Hematopoietic multipotent progenitor cell treated with erythropoietin and hydrocortisone succinate and interleukin-3 and kit ligand, for 17 days (in vitro differentiated cells): ENCODE measurements at regions not wholly inside any gene's neighbourhood (a gene's known extent, or its start where the extent isn't known, plus 50 kb on each side); places are given as distances from the start of the nearest gene placed in this dataset.

Source experiments
- DNase-seq: peaks from one replicate; pipeline ENCODE4 v3.0.0-alpha.2; 2015; ENCODE audit warnings: low spot score

DNA sequence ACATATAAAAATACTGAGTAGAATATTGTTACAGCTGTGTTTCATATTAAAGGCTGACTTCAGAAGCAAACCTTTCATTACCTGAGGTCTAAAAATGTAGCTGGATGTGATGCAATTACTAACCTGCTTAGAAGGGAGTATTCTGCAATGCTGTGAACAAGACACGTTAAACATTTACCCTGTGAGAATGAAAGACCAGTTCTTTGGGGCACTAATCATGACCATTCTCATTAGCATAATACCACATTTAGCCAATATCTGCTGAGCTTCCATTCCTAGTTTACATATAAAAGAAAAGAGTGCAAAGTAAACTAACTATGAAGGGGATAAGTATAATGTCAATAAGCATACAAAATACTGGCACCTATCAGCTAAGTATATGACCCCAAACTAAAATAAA is 784.0 kb upstream of the KLHL29 start:
- DNase-seq = no peak

DNA sequence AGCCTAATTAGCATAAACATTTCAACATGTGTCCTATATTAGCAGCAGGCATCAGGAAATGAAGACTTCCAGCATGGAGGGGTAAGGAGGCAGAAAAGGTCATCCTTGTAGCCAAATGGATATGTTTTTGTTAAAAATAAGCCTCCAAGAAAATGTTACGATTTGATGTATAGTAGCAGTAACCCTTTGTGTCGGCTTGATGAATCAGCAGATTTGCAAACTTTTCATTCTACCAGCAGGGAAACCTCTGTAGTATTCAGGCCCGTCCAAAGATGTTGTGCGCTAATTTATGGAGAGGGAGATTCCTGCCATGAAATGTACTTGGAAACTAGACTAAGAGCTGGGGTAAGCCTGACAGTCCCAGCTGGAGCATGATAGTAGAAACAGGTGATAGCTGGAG is 780.8 kb upstream of the KLHL29 start:
- no peak for DNase-seq

DNA sequence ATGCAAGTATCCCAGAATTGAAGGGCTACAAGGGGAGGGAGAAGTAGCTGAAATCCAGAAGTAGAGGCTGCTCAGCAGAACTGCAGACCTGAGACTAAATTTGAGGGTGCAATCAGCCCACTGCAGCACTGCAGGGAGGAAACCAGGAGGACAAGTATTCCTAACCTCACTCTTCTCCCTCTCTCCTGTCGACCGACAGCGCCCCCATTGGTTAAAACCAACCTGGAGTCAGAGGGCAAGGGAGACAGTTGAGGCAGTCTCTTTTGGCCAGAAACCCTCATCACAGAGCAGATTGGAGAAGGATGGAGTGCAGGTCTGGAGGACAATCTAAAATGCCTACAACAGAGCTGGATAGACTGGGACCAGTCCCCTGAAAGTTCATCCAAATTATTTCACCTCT is 768.9 kb upstream of the KLHL29 start:
- DNase-seq = no peak

DNA sequence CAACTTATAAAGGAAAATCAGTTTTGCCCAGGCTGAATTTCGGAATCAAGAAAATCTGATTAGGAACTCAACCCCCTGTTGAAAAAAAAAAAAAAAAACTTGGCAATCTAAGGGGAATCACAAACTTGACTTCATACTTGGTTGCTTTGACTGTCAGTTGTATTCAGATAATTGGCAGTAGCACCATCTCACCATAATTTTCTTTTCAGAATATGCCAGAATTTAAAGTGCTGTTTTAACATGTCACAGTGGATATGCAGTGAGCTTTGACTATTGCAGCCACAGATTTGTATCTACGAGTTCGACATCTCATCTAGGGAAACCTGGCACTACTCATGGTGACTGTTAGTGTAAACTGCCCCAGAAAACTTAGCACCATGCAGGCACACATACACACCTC is 761.4 kb upstream of the KLHL29 start:
- DNase-seq = no peak

GRCh38 chr2:22626621-22627020 is 758.4 kb upstream of the KLHL29 start:
- no peak for DNase-seq

DNA sequence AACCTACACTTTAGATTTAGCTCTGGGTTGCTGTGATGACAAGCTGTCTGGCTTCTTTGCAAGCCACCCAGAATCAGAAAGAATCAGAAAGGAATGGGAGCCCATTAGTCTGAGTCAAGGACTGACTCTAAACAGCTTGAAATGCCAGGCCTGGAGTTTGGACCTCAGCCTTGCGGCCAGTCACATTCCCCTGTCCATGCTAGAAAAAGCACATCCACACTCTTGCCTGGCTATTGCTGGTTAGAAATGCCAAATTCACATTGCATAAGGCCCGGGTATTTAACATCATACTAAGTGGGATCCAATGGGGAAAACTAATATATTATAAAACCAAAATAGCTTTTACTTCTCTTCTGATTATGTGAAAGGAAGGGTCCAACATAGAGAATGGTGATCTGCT is 756.8 kb upstream of the KLHL29 start:
- DNase-seq = no peak

DNA sequence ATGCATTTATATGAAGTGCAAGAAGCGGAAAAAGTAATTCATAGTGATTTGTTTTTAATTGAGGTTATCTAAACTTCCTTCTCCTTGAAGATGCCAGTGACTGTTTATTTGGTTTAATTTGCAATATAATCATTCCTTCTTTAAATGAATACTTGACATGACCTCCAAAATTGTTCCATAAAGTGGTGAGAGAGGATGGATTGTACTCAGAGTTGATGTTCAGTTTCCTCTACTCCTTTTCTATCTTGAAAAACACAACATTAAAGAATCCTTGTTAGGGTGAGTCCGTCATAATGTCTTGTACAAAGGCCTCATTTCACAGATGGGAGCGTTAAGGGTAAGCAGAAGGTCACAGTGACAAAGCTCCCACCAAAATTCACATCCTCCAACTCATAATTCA is 756.1 kb upstream of the KLHL29 start:
- DNase-seq = no peak

DNA sequence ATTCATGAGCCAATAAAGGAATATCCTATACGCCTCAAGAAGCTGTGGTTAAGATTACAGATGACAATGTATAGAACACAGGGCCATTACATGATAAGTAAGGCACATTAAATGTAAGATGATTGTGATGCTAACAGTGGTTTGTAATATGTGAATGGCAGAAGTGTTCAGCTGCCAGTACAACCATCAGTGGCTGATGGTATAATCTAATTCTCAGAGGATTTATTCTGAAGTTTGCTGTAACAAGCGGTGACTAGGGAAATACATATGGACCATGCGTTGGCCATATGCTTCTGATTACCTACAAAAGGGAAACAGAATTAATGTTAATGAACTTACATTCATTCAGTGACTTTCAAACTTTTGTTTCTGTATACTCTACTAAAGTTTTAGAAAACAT is 750.8 kb upstream of the KLHL29 start:
- DNase-seq = no peak

GRCh38 chr2:22656426-22656825 is 728.6 kb upstream of the KLHL29 start:
- no peak for DNase-seq

DNA sequence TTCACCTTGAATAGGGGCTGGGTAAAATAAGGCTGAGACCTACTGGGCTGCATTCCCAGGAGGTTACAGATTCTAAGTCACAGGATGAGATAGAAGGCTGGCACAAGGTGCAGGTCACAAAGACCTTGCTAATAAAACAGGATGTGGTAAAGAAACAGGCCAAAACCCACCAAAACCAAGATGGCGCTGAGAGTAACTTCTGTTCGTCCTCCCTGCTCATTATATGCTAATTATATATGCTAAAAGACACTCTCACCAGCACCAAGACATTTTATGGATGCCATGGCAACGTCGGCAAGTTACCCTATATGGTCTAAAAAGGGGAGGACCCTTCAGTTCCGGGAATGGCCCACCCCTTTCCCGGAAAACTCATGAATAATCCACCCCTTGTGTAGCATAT is 711.5 kb upstream of the KLHL29 start:
- no peak for DNase-seq

DNA sequence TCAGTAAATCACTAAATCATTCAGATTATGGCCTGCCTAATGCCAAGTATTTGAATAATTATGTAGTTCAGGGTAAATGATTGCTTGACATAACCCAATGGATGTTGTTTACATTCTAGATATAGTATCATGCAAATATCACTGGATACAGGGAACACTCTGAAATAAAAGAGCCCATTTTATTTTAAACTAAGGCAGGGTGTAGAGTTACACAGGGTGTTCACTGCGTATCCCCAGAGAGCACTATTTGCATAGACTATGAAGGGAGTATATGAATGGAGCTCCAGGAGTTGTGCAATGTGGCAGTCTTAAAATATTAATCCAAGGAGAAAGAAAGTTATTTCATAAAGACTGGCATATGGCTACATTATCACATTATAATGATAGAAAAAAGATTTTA is 701.1 kb upstream of the KLHL29 start:
- DNase-seq = no peak

GRCh38 chr2:22690096-22690495 is 694.9 kb upstream of the KLHL29 start:
- no peak for DNase-seq

- DNase-seq = no peak
These were observed 693.3 kb upstream of the KLHL29 start for GRCh38 chr2:22691666-22692065.

DNA sequence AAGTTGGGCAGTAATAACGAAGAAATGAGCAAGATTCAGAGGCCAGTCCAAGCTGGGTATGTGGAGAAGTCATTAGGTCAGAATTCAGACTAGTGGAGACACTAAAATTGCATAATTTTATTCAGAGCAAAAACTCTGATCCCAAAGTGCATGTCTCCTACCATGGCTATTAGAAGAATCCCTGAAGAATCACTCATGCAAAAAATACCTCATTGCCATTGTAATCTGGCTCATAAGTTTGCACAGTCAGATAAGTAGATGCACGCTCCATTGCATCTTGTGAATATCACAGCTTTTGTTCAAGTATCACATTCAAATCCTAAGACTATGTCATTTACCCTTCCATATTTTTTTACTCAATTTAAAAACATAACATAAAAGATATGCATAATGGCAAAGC is 692.2 kb upstream of the KLHL29 start:
- no peak for DNase-seq

DNA sequence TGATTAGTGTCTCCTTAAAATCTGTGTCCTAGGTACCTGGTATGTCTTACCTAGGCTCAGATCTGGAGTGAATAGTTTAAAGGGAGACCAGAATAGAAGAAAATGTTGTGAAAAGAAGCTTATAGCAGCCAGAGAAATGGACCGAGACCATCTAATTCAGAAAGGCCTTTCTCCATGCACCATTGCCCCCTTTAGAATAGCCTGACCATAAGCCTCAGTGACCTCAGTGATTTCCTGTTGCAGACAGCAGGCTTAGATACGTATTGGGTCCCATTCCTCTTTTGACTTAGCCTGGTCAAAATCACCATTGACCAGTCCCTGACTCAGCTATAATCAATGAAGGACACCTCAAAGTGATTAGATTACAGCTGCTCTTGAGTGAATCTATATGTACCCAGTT is 690.7 kb upstream of the KLHL29 start:
- DNase-seq = no peak

GRCh38 chr2:22694856-22695255 is 690.1 kb upstream of the KLHL29 start:
- no peak for DNase-seq

DNA sequence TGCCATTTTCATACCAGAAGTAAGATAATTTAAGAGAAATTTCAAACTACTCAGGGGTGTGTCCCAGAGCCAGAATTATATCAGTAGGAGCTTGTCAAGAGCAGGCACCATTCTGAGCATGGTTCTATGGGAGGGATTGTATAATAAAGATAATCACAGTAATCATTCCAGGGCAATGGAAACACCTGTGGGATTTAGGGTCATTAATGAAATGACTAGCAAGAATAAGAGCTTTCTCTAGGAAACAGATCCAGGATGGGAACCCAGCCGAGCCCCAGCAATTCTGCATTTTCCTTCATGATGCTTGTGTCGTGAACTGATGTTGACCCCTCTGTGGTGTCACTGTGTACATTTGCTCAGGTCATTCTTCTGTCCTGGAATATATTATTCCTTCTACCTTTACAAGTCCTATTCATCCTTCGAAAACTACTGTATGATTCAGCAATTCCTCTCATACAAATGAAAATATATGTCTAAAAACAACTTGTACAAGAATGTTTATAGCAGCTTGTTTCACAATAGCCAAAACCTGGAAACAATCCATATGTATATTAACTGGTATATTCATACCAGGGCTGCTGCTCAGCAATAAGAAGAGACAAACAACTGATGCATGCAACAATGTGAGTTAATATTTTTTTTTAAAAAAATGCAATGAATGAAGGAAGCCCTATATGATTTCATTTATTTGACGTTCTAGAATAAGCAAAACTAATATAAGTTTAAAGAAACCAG is 687.8 kb upstream of the KLHL29 start:
- no peak for DNase-seq

- DNase-seq = no peak
These were observed 683.3 kb upstream of the KLHL29 start for GRCh38 chr2:22701561-22702160.

DNA sequence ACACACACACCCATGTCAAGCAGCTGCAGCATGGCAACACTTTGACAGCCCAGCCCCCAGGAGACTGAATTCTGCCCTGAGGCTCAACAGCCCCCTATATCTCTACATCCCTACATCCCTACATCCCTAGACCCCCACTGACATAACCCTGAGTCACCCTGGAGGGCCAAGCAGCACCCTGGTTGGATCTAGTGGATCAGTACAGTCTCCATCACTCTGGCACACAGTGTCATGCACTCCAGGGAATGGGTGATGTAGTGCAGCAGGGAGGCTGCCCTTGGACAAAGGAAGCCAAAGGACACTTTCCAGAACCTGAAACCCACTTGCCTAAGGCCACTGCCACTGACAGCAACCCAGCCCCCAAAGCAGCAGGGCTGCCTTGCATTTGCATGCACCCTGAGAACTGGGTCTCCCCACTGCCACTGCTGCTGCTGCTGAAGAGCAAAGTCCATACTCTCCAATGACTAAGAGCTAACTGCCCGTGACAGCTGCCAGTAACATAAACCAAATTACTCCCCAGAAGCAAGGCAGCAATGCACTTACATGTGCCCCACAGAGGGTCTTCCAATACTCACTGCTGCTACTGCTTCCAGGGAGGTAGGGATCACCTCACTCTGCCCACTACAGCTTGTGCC is 681.6 kb upstream of the KLHL29 start:
- DNase-seq = no peak

- no peak for DNase-seq
These were observed 665.6 kb upstream of the KLHL29 start for GRCh38 chr2:22719396-22719795.

- no peak for DNase-seq
These were observed 655.5 kb upstream of the KLHL29 start for GRCh38 chr2:22729466-22729865.

DNA sequence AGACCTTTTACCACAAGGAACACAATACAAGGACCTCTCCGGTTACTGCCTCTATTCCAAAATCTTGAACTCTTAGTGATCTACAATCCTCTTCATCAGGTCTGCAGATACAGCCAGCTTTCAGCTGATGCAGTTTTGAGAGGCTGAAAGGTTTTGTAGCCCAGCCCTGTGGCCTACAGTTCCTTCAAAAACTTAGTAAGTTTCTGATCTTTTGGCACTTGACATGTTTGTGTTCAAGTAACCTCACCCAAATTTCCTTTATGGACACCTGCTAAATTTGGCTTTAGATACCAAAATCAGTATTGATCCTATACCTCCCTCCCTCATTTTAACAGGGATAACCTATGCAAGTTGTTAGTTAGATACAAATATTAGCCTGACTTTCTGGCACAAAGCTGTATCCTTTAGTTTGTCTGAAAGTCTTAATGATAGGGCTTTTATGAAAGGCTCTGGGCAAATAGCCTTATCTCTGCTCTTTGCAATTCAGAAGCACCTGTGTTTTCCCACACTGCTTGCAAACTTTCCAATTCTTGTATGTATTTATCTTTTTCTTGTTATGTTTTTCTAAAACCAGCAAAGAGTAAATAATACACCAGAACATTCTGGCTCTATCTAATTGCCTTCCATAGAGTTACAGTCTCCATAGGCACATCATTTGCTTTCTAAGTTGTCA is 650.5 kb upstream of the KLHL29 start:
- DNase-seq = no peak

DNA sequence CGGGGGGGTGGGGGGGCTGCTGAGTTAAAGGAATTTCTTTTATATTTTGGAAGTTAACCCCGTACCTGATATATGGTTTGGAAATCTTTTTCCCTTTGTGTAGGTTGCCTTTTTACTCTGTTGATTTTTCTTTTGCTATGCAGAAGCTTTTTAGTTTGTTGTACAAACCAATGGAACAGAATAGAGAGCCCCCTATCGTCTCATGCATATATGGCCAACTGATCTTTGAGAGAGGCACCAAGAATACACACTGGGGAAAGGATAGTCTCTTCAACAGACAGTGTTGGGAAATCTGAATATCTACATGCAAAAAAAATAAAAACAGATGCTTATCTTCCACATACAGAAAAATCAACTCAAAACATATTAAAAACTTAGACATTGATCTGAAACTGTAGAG is 647.8 kb upstream of the KLHL29 start:
- DNase-seq = no peak
